Mucosa of descending colon (tissue), 3 donors: ENCODE measurements at regions not wholly inside any gene's neighbourhood (a gene's known extent, or its start where the extent isn't known, plus 50 kb on each side); places are given as distances from the start of the nearest gene placed in this dataset.

Experiments used
- ATAC-seq: fragments of 200-7000 bp; cut with Tn5 transposase; one replicate; pipeline ENCODE4 v1.9.1; 2020; ENCODE audit warnings: mild to moderate bottlenecking, moderate library complexity
- DNase-seq, 3 donors: peaks; one replicate each; pipeline ENCODE4 v3.0.0-alpha.2; 2020
- H3K36me3 ChIP-seq: fragments of 200-600 bp; one replicate; pipeline ENCODE4 v1.8.0; 2021; ENCODE audit warnings: low read depth, mild to moderate bottlenecking
- H3K4me1 ChIP-seq: fragments of 200-600 bp; one replicate; pipeline ENCODE4 v1.8.0; 2021; ENCODE audit warnings: low read depth, mild to moderate bottlenecking
- H3K4me3 ChIP-seq: fragments of 200-600 bp; one replicate; pipeline ENCODE4 v1.8.0; 2021; ENCODE audit warnings: mild to moderate bottlenecking
- H3K9me3 ChIP-seq: fragments of 200-600 bp; one replicate; pipeline ENCODE4 v1.8.0; 2021; ENCODE audit warnings: mild to moderate bottlenecking
- CTCF ChIP-seq: fragments of 200-600 bp; IDR thresholded peaks from one replicate; pipeline ENCODE4 v1.8.0; 2022; ENCODE audit warnings: antibody characterized with exemption, mild to moderate bottlenecking
- intact Hi-C, 2 donors: fragments of 100-400 bp; cut with DNase I in 1 of 2; cut with micrococcal nuclease in 1 of 2; formaldehyde crosslinking; loops; one replicate each; pipeline versions ENCODE4 v1.11.0 to v1.11.1; 2022; cut with DNase I, micrococcal nuclease
- donor health status: DM: no; HTN: no; CAD: no; lungs with moderate emphysema.
- donor health status: DM: no; HTN: no; CAD: no.
- donor health status: DM: no; HTN: yes; CAD: no.

- TF ChIP-seq CTCF, result no peak
- intact Hi-C loops, result no loop called here
- Histone ChIP-seq H3K9me3 (no peaks in the 10 kb centered on the region), H3K4me1 (no peaks in the 10 kb centered on the region), H3K4me3 (no peak overlapping the region), H3K36me3 (no peaks in the 10 kb centered on the region)
- DNase-seq, result no peak
- no peak for ATAC-seq
Observed at GRCh38 chr3:127450331-127450730, 140.2 kb downstream of the TPRA1 start.

- no peaks in the 10 kb centered on the region for H3K9me3 ChIP-seq
- no peak for ATAC-seq
- intact Hi-C loops, result no loop called here
- H3K4me1 ChIP-seq, result no peaks in the 10 kb centered on the region
- TF ChIP-seq CTCF, result no peak
- DNase-seq, result no peak
- no peak overlapping the region for H3K4me3 ChIP-seq
- H3K36me3 ChIP-seq, result no peaks in the 10 kb centered on the region
Observed at GRCh38 chr3:127449486-127450212, 140.9 kb downstream of the TPRA1 start.

DNA sequence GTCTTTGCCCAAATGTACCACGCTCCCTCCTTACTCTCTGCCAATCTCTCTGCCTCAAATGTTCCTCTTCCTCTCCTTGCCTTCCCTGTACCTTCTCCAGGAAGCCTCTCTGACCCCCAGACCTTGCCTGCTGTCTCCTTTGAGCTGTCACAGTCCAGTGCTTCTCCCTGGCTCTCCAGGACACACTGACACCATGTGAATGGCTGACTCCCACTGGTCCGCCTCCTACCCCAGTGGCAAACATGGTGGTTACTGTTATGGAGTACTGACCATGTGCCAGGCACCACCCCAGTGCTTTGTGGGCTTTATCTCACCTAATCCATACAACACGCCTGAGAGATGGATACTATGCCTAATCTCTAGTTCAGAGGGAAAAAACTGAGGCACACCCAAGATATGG lies 141.9 kb downstream of the TPRA1 start:
- DNase-seq (no peak), ATAC-seq (no peak)
- intact Hi-C loops, result no loop called here
- TF ChIP-seq CTCF, result no peak
- no peak overlapping the region for H3K4me3 ChIP-seq
- H3K9me3 ChIP-seq, result no peaks in the 10 kb centered on the region
- no peaks in the 10 kb centered on the region for H3K36me3 ChIP-seq
- H3K4me1 ChIP-seq, result no peaks in the 10 kb centered on the region

GRCh38 chr3:127448161-127448561 lies 142.4 kb downstream of the TPRA1 start:
- no peak for DNase-seq

DNA sequence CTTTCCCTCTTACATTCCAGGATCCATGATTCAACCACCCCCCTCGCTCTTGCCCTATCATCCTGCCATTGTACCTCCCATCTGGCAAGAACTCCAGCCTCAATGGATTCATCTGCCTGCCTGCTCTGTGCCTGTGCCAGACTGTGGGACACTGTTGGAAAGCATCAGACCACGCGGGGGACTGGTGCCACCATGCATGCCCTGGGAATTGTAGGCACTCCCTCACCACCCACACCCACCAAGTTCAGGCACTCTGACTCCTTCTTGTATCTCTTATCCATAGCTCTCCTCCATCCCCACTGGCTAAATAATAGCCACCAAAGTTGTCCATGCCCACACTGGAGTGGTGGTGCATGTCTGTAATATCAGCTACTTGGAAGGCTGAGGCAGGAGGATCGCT lies 143.8 kb downstream of the TPRA1 start:
- Histone ChIP-seq H3K36me3 (no peaks in the 10 kb centered on the region), H3K4me1 (no peaks in the 10 kb centered on the region), H3K4me3 (no peak overlapping the region), H3K9me3 (no peaks in the 10 kb centered on the region)
- ATAC-seq, result no peak
- TF ChIP-seq CTCF, result no peak
- intact Hi-C loops, result no loop called here
- no peak for DNase-seq

More at GRCh38 chr3:127448161-127448561, 142.4 kb downstream of the TPRA1 start:
- TF ChIP-seq CTCF, result no peak
- intact Hi-C loops, result no loop called here
- H3K4me1 ChIP-seq, result no peaks in the 10 kb centered on the region
- H3K9me3 ChIP-seq, result no peaks in the 10 kb centered on the region
- no peak for ATAC-seq
- H3K4me3 ChIP-seq, result no peak overlapping the region
- no peaks in the 10 kb centered on the region for H3K36me3 ChIP-seq
